ENCODE measurements at regions not wholly inside any gene's neighbourhood (a gene's known extent, or its start where the extent isn't known, plus 50 kb on each side); places are given as distances from the start of the nearest gene placed in this dataset.

DNA sequence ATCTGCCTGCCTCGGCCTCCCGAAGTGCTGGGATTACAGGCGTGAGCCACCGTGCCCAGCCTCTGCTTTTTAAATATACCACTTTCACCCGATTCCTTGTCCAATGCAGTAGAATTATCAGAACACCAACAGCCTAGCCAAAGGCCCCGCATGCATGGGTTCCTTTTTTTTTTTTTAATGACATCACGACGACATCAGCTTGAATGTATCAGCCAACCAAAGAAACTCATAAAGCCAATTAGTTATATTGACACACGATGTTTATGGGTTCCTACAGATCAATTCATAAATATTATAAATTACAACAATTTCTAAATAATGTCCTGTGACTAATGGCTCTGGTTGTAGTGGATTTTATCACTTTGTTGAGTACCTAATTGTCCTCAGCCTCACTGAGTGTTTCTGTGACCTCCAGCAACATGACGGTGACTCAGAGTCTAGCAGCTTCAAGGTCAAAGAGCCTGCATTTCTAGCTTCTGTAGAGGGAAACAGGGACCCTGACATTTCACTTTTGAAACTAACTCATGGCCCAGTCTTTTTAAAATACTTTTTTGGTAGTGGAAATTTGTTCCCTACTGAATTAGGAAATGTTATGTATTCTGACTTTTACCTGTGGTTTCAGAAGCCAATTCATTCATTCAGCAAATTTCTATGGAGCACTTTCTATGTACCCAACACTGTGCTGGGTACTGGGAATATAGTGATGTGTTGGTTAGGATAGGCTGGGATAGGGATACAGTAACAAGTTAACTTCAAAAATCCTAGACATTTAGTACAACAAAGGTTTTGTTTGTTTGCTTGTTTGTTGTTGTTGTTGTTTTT, 144.1 kb downstream of the SUDS3 start:
- DNase-seq (ENCODE audit: low read depth), result no peak
- H3K4me3 ChIP-seq (ENCODE audit: low read depth, low read length), result no peak overlapping the region
- TF ChIP-seq CTCF (IDR thresholded peaks at IDR 0.05; ENCODE audit: control insufficient read depth, extremely low read depth, insufficient read depth), result no peak

DNA sequence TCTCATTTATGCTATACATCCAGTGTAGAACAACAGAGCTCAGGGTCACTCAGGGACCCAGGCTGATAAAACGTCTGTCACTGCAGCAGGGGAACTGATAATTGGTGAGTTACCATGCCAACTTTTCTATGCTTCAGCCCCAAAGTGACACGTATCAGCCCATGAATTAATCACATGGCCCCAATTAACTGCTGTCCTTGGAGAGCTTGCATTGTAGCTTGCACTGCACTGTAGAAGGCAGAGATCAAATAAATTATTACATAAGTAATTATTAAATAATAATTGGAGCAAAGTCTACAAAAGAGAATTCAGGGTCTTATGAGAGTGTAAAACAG, 144.6 kb downstream of the SUDS3 start:
- DNase-seq (ENCODE audit: low read depth), result no peak
- TF ChIP-seq CTCF (IDR thresholded peaks at IDR 0.05; ENCODE audit: control insufficient read depth, extremely low read depth, insufficient read depth), result no peak
- H3K4me3 ChIP-seq (ENCODE audit: low read depth, low read length), result no peak overlapping the region

GRCh38 chr12:118524446-118524845, 148.1 kb downstream of the SUDS3 start:
- H3K4me3 ChIP-seq (ENCODE audit: low read depth, low read length), result no peak overlapping the region
- DNase-seq (ENCODE audit: low read depth), result no peak
- TF ChIP-seq CTCF (IDR thresholded peaks at IDR 0.05; ENCODE audit: control insufficient read depth, extremely low read depth, insufficient read depth), result no peak

DNA sequence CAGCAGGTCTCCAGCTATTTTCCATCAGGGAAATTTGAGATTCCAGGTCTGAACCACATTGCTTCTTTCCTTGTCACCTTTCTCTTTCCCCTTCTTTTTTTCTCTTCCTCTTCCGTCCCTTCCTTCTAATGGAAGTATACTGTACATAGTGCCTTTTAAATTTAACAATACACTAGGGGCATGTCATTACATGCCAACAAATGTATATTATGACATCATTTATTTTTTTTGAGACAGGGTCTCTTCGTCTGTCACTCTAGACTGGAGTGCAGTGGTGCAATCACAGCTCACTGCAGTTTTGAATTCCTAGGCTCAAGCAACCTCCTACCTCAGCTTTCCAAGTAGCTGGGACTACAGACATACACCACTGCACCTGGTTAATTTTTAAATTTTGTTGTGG, 148.9 kb downstream of the SUDS3 start:
- H3K4me3 ChIP-seq (ENCODE audit: low read depth, low read length), result no peak overlapping the region
- no peak for DNase-seq (ENCODE audit: low read depth)
- TF ChIP-seq CTCF (IDR thresholded peaks at IDR 0.05; ENCODE audit: control insufficient read depth, extremely low read depth, insufficient read depth), result no peak

DNA sequence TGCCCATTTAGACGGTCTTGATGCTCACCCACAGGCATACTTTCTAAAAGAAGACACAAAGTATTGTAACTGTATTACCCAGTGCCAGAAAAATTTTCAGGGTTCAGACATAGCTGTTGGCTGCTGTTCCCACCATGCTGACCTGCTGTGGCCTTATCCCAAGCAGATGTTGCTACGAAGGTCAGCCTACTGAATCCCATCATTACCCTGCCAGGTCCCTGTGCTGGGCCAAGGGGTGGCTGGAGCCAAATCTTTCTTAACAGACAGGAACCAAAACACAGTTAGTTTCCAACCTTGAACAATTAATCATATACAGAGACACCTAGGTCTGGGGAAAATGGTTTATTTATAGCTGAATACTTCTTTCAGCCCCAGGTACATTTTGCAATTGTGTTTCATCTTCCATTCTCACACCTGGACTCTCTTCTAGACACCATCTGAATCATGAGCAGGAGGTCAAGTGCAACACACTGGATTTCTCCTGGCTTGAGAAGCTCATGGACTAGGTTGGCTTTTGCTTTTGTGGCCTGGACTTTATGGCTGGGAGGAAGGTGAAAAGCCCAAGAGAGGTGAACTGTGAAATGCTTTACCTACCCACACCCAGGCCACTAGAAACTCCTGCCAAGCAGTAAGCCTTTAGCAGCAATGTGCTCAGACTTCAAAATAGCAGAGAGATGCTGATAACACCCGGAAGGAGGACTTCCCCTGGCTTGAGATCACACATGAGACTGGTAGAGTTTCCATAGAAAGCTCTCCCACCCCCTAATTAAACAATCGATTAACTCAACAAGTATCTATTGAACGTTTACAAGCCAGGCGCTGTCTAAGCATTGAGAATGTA, 150.1 kb downstream of the SUDS3 start:
- TF ChIP-seq CTCF (IDR thresholded peaks at IDR 0.05; ENCODE audit: control insufficient read depth, extremely low read depth, insufficient read depth), result no peak

DNA sequence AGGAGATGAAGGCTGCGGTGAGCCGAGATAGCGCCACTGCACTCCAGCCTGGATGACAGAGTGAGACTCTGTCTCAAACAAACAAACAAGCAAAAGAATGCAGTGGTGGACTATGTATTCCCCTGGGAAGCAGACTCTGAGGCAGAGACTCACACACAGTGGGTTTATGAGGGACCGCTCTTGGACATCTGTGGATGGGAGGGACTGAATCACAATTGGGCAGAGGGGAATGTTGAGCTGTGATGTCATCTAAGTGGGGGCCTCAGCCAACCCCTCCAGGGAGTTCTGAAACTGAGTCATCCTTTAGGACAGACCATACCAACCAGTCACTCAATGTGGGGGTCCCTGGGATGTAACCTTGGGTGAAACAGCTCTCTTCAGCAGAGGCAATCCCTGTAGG, 151.0 kb downstream of the SUDS3 start:
- no peak overlapping the region for H3K4me3 ChIP-seq (ENCODE audit: low read depth, low read length)
- TF ChIP-seq CTCF (IDR thresholded peaks at IDR 0.05; ENCODE audit: control insufficient read depth, extremely low read depth, insufficient read depth), result no peak
- no peak for DNase-seq (ENCODE audit: low read depth)

More for the DNA sequence above, 150.1 kb downstream of the SUDS3 start:
- H3K4me3 ChIP-seq (ENCODE audit: low read depth, low read length), result no peak overlapping the region
- DNase-seq (ENCODE audit: low read depth), result no peak
